ENCODE measurements at regions not wholly inside any gene's neighbourhood (a gene's known extent, or its start where the extent isn't known, plus 50 kb on each side); places are given as distances from the start of the nearest gene placed in this dataset.

GRCh38 chr9:30121611-30122010, 2262.8 kb upstream of the ACO1 start:
- no peak for TF ChIP-seq CTCF (IDR thresholded peaks at IDR 0.05; ENCODE audit: low read depth, low read length)
- no peaks in the 10 kb centered on the region for H3K27me3 ChIP-seq
- peaks cover 2% of the 10 kb centered on the region; the same call in 1 of the 2 replicates for H3K4me1 ChIP-seq
- no peak overlapping the region for H3K4me3 ChIP-seq (ENCODE audit: low read depth, low read length)
- no peaks in the 10 kb centered on the region for H3K9me3 ChIP-seq
- no peak for DNase-seq
- H3K36me3 ChIP-seq: no peaks in the 10 kb centered on the region

- Histone ChIP-seq H3K36me3 (no peaks in the 10 kb centered on the region), H3K9me3 (no peaks in the 10 kb centered on the region), H3K4me3 (ENCODE audit: low read depth, low read length) (no peak overlapping the region), H3K27me3 (no peaks in the 10 kb centered on the region), H3K4me1 (peaks cover under 1% of the 10 kb centered on the region; the same call in 1 of the 2 replicates)
- no peak for DNase-seq
- no peak for TF ChIP-seq CTCF (IDR thresholded peaks at IDR 0.05; ENCODE audit: low read depth, low read length)
Measured at GRCh38 chr9:30125881-30126280, 2258.6 kb upstream of the ACO1 start.

- no peaks in the 10 kb centered on the region for H3K9me3 ChIP-seq
- no peak overlapping the region for H3K4me3 ChIP-seq (ENCODE audit: low read depth, low read length)
- H3K27me3 ChIP-seq: no peaks in the 10 kb centered on the region
- no peak for TF ChIP-seq CTCF (IDR thresholded peaks at IDR 0.05; ENCODE audit: low read depth, low read length)
- H3K4me1 ChIP-seq: no peaks in the 10 kb centered on the region
- H3K36me3 ChIP-seq: no peaks in the 10 kb centered on the region
- DNase-seq: no peak
Measured at GRCh38 chr9:30127371-30127770, 2257.1 kb upstream of the ACO1 start.

GRCh38 chr9:30140407-30140806, 2244.0 kb upstream of the ACO1 start:
- no peak for TF ChIP-seq CTCF (IDR thresholded peaks at IDR 0.05; ENCODE audit: low read depth, low read length)
- H3K4me3 ChIP-seq (ENCODE audit: low read depth, low read length): peak overlapping the region; percentile 29
- DNase-seq: peak; percentile 61
- H3K36me3 ChIP-seq: no peaks in the 10 kb centered on the region
- no peaks in the 10 kb centered on the region for H3K27me3 ChIP-seq
- no peaks in the 10 kb centered on the region for H3K9me3 ChIP-seq
- peaks cover 15% of the 10 kb centered on the region for H3K4me1 ChIP-seq

GRCh38 chr9:30160570-30160969, 2223.9 kb upstream of the ACO1 start:
- no peak for DNase-seq
- Histone ChIP-seq H3K4me1 (no peaks in the 10 kb centered on the region), H3K9me3 (no peaks in the 10 kb centered on the region), H3K4me3 (ENCODE audit: low read depth, low read length) (no peak overlapping the region), H3K27me3 (no peaks in the 10 kb centered on the region), H3K36me3 (no peaks in the 10 kb centered on the region)
- no peak for TF ChIP-seq CTCF (IDR thresholded peaks at IDR 0.05; ENCODE audit: low read depth, low read length)

GRCh38 chr9:30172206-30172605, 2212.2 kb upstream of the ACO1 start:
- no peaks in the 10 kb centered on the region for H3K9me3 ChIP-seq
- no peak for TF ChIP-seq CTCF (IDR thresholded peaks at IDR 0.05; ENCODE audit: low read depth, low read length)
- DNase-seq: no peak
- H3K4me3 ChIP-seq (ENCODE audit: low read depth, low read length): no peak overlapping the region
- no peaks in the 10 kb centered on the region for H3K4me1 ChIP-seq
- no peaks in the 10 kb centered on the region for H3K36me3 ChIP-seq
- no peaks in the 10 kb centered on the region for H3K27me3 ChIP-seq
